ENCODE measurements at regions not wholly inside any gene's neighbourhood (a gene's known extent, or its start where the extent isn't known, plus 50 kb on each side); places are given as distances from the start of the nearest gene placed in this dataset.

- Histone ChIP-seq H3K27me3 (ENCODE audit: control insufficient read depth, insufficient read depth, low read length) (no peaks in the 10 kb centered on the region), H3K4me1 (ENCODE audit: control insufficient read depth, extremely low read depth, insufficient read depth, low read length) (peaks cover 11% of the 10 kb centered on the region), H3K4me2 (ENCODE audit: extremely low read depth, insufficient read depth, low read length) (no peak overlapping the region), H3K9ac (ENCODE audit: insufficient read depth, low read length) (no peak overlapping the region), H3K27ac (ENCODE audit: insufficient read depth, low read length) (no peak overlapping the region), H3K4me3 (replicated peaks in 1 of 4; ENCODE audit: control extremely low read depth in 1 of 4, insufficient read depth in 1 of 4, low read depth in 3 of 4, low read length in 4 of 4) (no peak overlapping the region), H3K36me3 (ENCODE audit: control insufficient read depth, insufficient read depth, low read length) (no peaks in the 10 kb centered on the region), H3K79me2 (ENCODE audit: control insufficient read depth, insufficient read depth, low read length) (no peaks in the 10 kb centered on the region), H2AFZ (ENCODE audit: low read length) (no peak overlapping the region), H3K9me3 (ENCODE audit: control insufficient read depth, insufficient read depth, low read depth, low read length) (no peaks in the 10 kb centered on the region), H4K20me1 (ENCODE audit: control insufficient read depth, extremely low read depth, insufficient read depth, low read length) (no peaks in the 10 kb centered on the region)
- no peak for DNase-seq (ENCODE audit: low read depth in 2 of 2)
- TF ChIP-seq CTCF (conservative IDR thresholded peaks at IDR 0.05 in 1 of 2, IDR thresholded peaks at IDR 0.05 in 1 of 2; ENCODE audit: low read depth in 1 of 2, low read length in 2 of 2) (no peak), EZH2 (IDR thresholded peaks at IDR 0.05; ENCODE audit: low read length, missing control alignments) (no peak)
These were observed 159.4 kb upstream of the AHR start for GRCh38 chr7:17139081-17139480.

GRCh38 chr7:17140406-17140805 is 158.0 kb upstream of the AHR start:
- Histone ChIP-seq H3K4me1 (ENCODE audit: control insufficient read depth, extremely low read depth, insufficient read depth, low read length) (peaks cover 11% of the 10 kb centered on the region), H3K27me3 (ENCODE audit: control insufficient read depth, insufficient read depth, low read length) (no peaks in the 10 kb centered on the region), H3K4me3 (replicated peaks in 1 of 4; ENCODE audit: control extremely low read depth in 1 of 4, insufficient read depth in 1 of 4, low read depth in 3 of 4, low read length in 4 of 4) (no peak overlapping the region), H3K9ac (ENCODE audit: insufficient read depth, low read length) (no peak overlapping the region), H3K27ac (ENCODE audit: insufficient read depth, low read length) (no peak overlapping the region), H3K79me2 (ENCODE audit: control insufficient read depth, insufficient read depth, low read length) (no peaks in the 10 kb centered on the region), H3K36me3 (ENCODE audit: control insufficient read depth, insufficient read depth, low read length) (no peaks in the 10 kb centered on the region), H2AFZ (ENCODE audit: low read length) (no peak overlapping the region), H3K4me2 (ENCODE audit: extremely low read depth, insufficient read depth, low read length) (no peak overlapping the region), H3K9me3 (ENCODE audit: control insufficient read depth, insufficient read depth, low read depth, low read length) (no peaks in the 10 kb centered on the region), H4K20me1 (ENCODE audit: control insufficient read depth, extremely low read depth, insufficient read depth, low read length) (no peaks in the 10 kb centered on the region)
- DNase-seq (ENCODE audit: low read depth in 2 of 2), result no peak
- TF ChIP-seq CTCF (conservative IDR thresholded peaks at IDR 0.05 in 1 of 2, IDR thresholded peaks at IDR 0.05 in 1 of 2; ENCODE audit: low read depth in 1 of 2, low read length in 2 of 2) (no peak), EZH2 (IDR thresholded peaks at IDR 0.05; ENCODE audit: low read length, missing control alignments) (no peak)

GRCh38 chr7:17142831-17143541 is 155.5 kb upstream of the AHR start:
- TF ChIP-seq EZH2 (IDR thresholded peaks at IDR 0.05; ENCODE audit: low read length, missing control alignments), result no peak
- no peak for TF ChIP-seq CTCF (conservative IDR thresholded peaks at IDR 0.05 in 1 of 2, IDR thresholded peaks at IDR 0.05 in 1 of 2; ENCODE audit: low read depth in 1 of 2, low read length in 2 of 2)
- Histone ChIP-seq H3K9ac (ENCODE audit: insufficient read depth, low read length) (no peak overlapping the region), H3K27ac (ENCODE audit: insufficient read depth, low read length) (peak overlapping the region; percentile 35), H3K9me3 (ENCODE audit: control insufficient read depth, insufficient read depth, low read depth, low read length) (no peaks in the 10 kb centered on the region), H3K27me3 (ENCODE audit: control insufficient read depth, insufficient read depth, low read length) (no peaks in the 10 kb centered on the region), H4K20me1 (ENCODE audit: control insufficient read depth, extremely low read depth, insufficient read depth, low read length) (no peaks in the 10 kb centered on the region), H3K79me2 (ENCODE audit: control insufficient read depth, insufficient read depth, low read length) (no peaks in the 10 kb centered on the region), H2AFZ (ENCODE audit: low read length) (peak overlapping the region; percentile 65), H3K4me3 (replicated peaks in 1 of 4; ENCODE audit: control extremely low read depth in 1 of 4, insufficient read depth in 1 of 4, low read depth in 3 of 4, low read length in 4 of 4) (peak overlapping the region; percentile 13 to 34 (median 18)), H3K4me2 (ENCODE audit: extremely low read depth, insufficient read depth, low read length) (peak overlapping the region; percentile 92), H3K36me3 (ENCODE audit: control insufficient read depth, insufficient read depth, low read length) (no peaks in the 10 kb centered on the region), H3K4me1 (ENCODE audit: control insufficient read depth, extremely low read depth, insufficient read depth, low read length) (peaks cover 11% of the 10 kb centered on the region)
- DNase-seq (ENCODE audit: low read depth in 2 of 2), result peak; percentile 16 to 45

Measured in fibroblast of lung (primary cell).